ENCODE measurements at regions not wholly inside any gene's neighbourhood (a gene's known extent, or its start where the extent isn't known, plus 50 kb on each side); places are given as distances from the start of the nearest gene placed in this dataset.
"Not testable (repeated sequence)": the region's sequence is repeated elsewhere in the genome, so short reads cannot be mapped to it uniquely, and the experiment has no call there.

DNA sequence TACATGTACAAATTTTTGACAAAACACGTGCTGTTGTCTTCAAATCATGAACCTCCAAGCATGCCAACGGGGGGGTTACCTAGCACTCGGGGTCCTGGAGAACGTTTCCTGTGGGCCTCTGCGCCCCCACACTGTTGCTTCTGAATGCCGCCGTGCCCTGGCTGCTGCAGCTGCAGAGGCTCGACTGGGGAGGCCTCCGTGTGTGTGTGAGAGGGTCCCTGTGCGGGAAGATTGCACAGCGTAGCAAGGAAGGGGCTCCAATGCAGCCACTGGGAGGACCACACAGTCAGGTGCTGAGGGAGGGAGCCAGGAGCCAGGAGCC is 1322.2 kb downstream of the TBC1D22A start:
- ATAC-seq, result no peak

DNA sequence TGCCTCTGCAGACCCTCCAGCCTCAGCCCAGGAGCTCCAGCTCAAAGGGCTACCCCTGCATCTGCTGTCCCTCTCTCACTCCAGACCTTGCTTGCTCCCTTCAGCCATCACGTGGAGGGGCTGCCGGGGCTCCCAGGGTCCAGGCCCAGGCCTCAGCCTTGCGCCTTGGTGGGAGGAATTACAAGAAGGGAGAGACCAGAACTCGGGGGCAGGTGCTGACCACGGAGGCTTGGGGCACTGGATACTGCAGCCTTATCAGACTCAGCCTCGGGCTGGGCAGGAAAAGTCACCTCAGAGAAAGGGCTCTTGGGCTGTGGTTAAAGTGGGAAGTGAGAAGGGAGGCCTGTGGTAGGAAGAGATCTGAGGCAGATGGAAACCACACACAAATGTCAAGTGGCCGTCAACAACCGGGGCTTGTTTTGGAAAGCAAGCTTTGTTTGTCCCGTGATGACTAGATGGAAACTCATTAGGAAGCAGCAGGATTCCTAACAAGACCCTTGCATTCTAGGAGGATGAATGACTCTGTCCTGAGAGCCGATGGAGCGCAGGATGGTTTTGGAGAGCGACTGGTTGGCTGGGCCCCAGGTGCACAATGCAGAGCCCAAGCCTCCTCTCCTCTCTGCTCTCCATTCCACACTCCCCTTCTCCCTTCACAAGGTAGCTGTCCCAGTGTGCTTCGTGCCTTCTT is 1321.7 kb downstream of the TBC1D22A start:
- ATAC-seq, result no peak

GRCh38 chr22:48083502-48083901 is 1321.1 kb downstream of the TBC1D22A start:
- ATAC-seq, result no peak

GRCh38 chr22:48082284-48082683 is 1319.8 kb downstream of the TBC1D22A start:
- no peak for ATAC-seq

DNA sequence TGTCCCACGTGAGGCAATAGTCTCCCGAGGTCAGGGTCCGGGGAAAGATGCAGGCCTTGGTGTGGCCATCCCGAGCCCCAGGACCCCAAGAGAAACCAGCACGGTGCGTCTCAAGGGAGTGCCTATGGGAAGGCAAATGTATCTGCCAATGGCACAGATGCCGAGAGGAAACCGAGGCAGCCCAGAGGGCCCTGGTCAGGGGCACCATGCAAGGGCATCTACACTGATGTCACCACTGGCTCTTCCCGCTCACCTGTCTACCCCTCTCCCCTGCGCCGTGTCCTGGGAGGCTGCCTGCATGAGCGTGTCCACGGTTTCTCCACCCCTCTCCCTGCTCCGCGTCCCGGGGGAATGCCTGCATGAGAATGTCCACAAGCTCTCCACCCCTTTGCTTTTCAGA is 1318.8 kb downstream of the TBC1D22A start:
- ATAC-seq, result no peak

GRCh38 chr22:48080316-48081165 is 1318.1 kb downstream of the TBC1D22A start:
- no peak for ATAC-seq

- ATAC-seq, result no peak
These were observed 1317.2 kb downstream of the TBC1D22A start for GRCh38 chr22:48079505-48080290.

DNA sequence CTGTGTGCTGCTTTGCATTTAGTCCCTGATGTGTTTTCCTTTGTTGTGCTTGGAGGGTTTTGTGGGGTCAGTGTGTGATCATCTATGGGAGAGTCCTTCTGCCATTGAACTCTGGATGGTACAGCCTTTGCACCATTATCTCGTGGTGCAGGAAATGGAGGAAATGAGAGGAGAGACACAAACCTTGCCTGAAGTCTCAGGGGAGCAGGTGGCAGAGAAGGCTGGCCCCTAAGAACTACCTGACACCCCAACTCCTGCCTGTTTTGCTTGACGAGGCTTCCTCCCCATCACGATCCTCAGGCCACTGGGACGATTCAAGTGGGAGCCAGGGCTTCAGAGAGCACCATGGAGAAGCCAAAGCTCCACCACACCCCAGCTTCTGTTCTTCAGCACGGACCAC is 1316.4 kb downstream of the TBC1D22A start:
- no peak for ATAC-seq

GRCh38 chr22:48077699-48078098 is 1315.2 kb downstream of the TBC1D22A start:
- no peak for ATAC-seq

DNA sequence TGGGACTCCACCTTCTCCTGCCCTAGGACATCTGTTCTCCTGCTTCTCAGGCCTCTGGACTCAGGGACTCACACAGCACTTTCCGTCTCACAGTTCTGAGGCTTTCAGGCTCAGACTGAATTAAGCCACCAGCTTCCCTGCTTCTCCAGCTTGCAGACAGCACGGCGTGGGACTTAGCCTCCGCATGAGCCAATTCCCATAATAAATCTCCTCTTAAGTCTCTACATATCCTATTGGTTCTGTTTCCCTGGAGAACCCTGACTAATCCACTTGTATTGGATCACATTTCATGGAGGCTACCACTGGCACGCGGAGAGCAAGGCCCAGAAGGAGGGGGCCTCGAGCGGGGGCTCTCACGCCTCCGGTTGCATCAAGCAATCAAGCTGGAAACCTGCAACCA is 1313.6 kb downstream of the TBC1D22A start:
- no peak for ATAC-seq

DNA sequence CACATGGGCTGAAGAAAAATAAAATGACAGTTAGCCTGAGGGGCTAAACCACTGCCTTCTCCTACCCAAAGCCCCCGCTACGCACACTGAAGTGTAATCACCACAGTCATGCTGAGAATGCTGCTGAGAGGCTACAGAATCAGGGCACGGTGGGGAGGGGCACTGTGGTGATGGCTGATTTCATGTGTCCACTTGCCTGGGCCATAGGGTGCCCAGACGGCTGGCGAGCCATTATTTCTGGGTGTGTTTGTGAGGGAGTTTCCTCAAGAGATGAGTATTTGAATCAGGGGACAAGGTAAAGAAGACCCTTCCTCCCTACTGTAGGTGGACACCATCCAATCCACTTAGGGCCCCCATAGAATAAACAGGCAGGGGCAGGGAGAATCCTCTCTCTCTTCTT is 1313.2 kb downstream of the TBC1D22A start:
- ATAC-seq, result no peak

- no peak for ATAC-seq
These were observed 1310.3 kb downstream of the TBC1D22A start for GRCh38 chr22:48072777-48073176.

DNA sequence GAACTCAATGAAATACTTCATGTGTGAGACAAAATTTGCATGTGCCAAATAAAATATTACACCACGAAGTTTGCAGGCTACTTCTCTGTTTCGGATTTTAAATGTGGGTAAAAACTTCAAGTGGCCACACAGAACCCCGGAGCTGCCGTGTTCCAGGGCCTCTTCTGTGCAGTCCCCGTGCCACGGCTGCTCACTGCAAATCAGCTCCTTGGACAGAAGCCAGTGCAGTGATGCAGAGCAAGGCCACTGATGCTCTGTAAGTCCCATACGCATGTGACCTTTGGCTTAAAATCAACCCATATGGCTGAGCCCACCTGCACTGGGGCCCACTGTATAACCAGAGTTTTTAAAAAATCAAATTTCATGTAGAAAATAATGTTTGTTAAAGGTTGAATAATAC is 1309.4 kb downstream of the TBC1D22A start:
- ATAC-seq, result no peak

DNA sequence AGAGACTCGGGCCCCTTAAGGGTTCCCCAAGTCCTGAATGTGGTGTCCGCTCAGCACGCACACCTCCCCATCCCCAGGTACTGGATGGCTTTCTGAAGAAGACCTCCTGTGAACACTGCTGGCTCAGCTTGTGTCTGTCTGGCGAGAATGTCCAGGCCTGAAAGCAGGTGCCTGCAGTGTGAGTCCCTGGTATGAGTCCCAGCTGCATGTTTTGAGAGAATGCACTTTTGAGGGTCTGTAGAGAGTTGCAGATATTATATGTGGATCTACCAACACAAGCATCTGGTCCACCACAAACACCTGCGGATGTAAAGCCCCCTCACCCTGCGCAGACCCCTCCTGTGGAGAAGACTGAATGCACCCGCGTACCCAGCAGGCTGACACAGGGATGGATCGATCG is 1308.9 kb downstream of the TBC1D22A start:
- ATAC-seq, result no peak

DNA sequence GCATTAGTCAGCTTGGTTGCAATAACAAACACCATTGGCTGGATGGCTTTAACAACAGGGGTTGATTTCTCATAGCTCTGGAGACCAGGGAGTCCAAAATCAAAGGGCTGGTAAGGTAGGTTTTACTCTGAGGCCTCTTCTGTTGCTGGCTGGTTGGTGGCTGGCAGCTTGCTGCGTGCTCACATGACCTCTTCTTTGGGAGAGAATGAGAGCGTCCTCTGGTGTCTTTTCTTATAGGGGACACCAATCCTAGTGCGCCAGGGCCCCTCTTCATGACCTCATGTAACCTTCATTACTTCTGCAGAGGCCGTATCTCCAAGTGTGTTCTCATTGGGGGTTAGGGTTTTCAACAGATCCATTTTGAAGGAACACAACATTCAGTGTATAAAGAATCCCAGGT is 1308.3 kb downstream of the TBC1D22A start:
- ATAC-seq, result no peak

- ATAC-seq, result no peak
These were observed 1307.6 kb downstream of the TBC1D22A start for GRCh38 chr22:48070083-48070482.

DNA sequence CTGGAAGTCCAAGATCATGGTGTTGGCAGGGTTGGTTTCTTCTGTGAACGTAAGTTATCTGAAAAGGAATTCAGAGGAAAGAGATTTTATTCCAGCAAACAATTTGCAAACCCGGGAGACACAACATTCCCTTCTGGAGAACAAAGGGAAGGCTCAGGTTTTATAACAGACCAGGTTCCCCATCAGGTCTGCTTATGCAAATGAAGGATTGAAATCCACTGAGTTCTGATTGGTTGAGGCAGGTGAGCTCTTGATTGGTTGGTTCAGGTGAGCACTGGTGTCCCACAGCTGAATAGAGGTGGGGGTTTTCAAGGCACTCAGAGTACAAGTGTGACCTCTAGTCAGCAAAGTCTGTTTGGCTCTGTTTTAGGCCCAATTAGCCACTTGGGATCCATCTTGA is 1306.8 kb downstream of the TBC1D22A start:
- no peak for ATAC-seq

DNA sequence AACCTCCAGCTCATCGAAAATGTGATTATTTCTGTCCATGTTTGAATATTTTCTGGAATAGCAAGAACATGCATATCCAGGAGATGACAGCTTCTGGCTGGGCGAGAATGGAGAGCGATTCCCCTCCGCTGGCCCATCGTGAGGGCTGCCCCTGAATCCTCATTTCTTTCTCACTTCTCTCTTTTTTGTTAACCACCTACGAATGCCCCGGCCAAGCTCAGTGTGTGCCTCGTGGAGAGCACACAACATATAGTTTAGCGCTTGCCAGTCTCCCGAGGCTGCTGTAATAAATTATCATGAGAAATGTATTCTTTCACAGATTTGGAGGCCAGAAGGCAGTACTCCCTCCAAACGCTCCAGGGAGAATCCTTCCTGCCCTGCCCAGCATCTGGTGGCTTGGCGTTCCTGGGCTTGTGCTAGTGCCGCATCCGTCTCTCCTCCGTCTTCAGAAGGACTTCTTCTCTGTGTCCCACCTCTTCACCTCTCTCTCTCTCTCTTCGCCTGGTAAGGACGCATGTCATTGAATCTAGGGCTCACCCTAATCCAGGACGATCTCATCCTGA is 1306.0 kb downstream of the TBC1D22A start:
- no peak for ATAC-seq

DNA sequence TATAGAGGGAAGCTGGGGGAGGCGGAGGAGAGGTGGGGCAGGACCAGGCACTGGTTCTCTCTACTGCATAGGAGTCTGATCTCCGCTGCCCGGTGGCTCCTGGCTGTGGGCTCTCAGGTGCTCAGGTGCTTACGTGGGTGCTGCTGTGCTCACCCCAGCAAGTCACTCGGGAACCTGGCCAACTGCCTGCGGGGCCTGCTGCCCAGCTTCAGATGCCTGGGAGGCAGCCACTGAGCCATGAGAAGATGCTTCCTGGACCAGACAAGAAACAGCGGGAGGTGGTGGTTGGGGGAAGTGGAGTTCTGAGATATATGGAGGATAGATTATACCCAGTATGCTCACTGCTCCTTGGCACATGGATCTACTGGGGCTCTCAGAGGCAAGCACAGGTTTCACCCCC is 1303.4 kb downstream of the TBC1D22A start:
- no peak for ATAC-seq

GRCh38 chr22:48061726-48062125 is 1299.3 kb downstream of the TBC1D22A start:
- no peak for ATAC-seq

GRCh38 chr22:48060266-48060665 is 1297.8 kb downstream of the TBC1D22A start:
- no peak for ATAC-seq

- not testable (repeated sequence) for ATAC-seq
These were observed 1297.1 kb downstream of the TBC1D22A start for GRCh38 chr22:48059521-48059920.

GRCh38 chr22:48057116-48057835 is 1294.8 kb downstream of the TBC1D22A start:
- no peak for ATAC-seq

All from activated CD4-positive, CD25-positive, alpha-beta regulatory T cell treated with anti-CD3 and anti-CD28 coated beads, Interleukin-2, amount 50 U/mL, for 24 hours (primary cell).